GM18508 (cell line): ENCODE measurements at regions not wholly inside any gene's neighbourhood (a gene's known extent, or its start where the extent isn't known, plus 50 kb on each side); places are given as distances from the start of the nearest gene placed in this dataset.
A peak's percentile ranks its signal among the peaks of the same experiment; 100 is the strongest.
"Not testable (repeated sequence)": the region's sequence is repeated elsewhere in the genome, so short reads cannot be mapped to it uniquely, and the experiment has no call there.

Source experiments
- ATAC-seq: cut with Tn5 transposase; IDR thresholded peaks from one replicate; pipeline ENCODE4 v1.9.1; 2021; ENCODE audit warnings: moderate number of reproducible peaks; ENCODE audit not compliant: insufficient read depth, unreplicated experiment

DNA sequence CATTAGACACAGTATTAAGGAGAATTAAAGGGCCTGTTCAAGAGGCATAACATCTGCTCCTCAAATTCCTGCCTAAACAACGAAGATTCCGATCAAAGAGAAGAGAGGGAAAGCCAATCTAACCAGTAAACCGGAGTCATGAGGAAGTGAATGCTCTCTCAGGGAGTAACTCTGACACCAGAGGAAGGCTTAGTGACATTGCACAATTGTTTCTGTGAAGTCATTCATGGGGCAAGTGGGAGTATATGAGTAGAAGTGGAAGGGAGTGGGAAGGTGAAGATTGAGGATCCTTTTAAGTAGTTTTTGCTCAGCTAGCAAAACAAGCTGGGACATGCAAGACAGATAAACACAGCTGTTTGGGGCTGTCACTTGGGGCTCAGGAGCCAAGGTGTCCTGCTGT is 136.4 kb upstream of the FAM174A start:
- not testable (repeated sequence) for ATAC-seq

- ATAC-seq, result not testable (repeated sequence)
Measured at GRCh38 chr5:100379254-100379858, 155.8 kb upstream of the FAM174A start.

GRCh38 chr5:100364757-100365478 is 170.3 kb upstream of the FAM174A start:
- not testable (repeated sequence) for ATAC-seq

GRCh38 chr5:100364343-100364742 is 170.8 kb upstream of the FAM174A start:
- not testable (repeated sequence) for ATAC-seq

DNA sequence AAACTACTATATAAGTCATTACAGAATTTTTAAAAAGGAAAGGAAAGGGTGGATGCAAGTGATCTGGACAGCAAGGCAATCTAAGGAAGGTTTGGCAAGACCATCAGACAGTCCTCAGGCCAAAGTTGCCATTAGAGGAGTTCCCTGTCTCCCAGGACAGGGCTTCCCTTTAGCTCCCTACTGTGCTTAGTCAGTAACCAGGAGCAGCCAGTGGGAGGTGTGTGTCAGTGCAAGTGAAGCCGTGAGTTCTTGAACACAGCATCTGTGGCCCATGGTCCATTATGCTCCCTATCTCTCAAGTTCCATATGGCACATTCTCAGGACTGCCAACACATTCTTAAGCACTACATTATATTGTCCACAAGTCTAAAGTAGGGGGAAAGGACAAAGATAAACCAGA is 175.2 kb upstream of the FAM174A start:
- ATAC-seq, result not testable (repeated sequence)

DNA sequence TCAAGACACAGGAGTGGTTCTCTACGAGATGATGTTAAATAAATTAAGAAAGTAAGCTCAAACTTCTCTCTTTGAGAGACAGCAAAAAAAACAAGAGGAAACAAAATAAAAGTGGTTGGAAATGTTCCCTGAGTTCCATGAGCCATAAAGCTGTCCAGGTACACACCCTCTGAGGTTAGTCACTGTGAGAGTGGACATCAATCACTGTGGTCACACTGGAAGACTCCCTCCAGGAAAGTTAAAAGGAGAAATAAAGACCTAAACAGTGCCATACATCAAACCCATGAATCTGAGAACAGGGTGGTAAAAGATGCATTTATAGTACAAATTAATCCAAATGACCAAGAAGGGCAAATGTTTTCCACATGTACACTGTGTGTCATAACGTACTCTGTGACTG is 188.9 kb upstream of the FAM174A start:
- not testable (repeated sequence) for ATAC-seq

DNA sequence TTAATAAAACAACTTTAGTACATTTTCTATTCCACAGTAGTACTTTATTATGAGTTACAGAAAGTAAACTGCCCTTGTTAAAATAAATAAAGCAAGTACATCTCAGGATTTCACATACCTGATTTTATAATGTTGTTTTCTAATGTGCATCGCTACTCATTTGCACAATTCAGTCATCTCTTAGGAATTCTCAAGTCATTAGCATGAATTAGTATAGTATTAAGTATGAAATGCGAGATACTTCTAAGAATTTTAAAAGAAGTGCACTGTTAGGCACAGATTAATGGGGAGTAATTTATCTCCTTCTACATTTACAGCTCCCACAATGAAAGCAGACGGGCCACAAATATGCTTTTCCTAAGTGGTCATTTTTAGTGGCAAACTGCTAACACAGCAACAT is 193.7 kb upstream of the FAM174A start:
- not testable (repeated sequence) for ATAC-seq

GRCh38 chr5:100322483-100322882 is 212.7 kb upstream of the FAM174A start:
- no peak for ATAC-seq

DNA sequence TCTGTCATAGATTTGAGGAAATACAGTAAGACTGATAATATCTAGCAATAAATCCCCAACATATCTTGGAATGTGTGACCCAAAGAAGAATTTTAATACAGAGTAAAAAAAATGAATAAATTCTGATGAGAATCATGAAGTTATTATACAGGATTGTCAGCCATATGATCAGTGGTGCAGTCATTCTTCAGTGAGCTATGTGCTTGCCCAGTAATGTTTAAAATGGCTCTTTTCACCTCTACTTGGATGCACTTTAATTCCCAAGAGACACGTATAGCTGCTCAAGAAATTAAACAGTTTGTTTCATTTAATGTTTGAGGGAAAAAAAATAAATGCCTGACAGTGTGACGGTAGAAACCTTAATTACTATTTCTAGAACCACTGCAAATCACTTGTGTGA is 215.3 kb upstream of the FAM174A start:
- no peak for ATAC-seq

DNA sequence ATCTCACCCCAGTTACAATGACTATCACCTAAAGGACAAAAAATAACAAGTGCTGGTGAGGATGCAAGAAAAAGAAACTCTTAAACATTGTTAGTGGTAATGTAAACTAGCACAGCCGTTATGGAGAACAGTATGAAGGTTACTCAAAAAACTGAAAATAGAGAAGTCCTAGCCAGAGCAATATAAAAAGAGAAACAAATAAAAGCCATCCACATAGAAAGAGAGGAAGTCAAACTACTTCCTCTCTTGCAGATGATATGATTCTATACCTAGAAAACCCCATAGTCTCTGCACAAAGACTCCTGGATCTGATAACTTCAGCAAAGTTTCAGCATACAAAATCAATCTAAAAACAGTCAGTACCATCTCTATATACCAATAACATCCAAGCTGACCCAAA is 221.5 kb upstream of the FAM174A start:
- ATAC-seq, result no peak

DNA sequence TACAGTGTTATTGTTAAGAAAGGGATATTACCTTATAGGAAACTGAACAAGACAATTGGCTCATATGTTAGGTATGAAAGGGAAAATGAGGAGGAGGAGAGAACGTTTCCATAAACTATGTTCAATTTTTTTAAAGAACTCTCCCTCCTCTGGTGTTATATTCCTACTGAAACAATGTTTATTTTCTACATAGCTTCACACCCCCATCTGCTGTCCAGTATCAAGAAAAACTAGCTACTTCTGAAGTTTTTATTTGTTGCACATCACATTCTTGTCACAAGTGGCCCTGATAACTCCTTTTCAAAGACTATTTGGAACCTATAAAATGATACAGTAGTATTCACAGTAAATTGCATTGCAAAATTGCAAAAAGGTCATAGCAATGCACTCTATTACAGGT is 223.4 kb upstream of the FAM174A start:
- ATAC-seq, result no peak

DNA sequence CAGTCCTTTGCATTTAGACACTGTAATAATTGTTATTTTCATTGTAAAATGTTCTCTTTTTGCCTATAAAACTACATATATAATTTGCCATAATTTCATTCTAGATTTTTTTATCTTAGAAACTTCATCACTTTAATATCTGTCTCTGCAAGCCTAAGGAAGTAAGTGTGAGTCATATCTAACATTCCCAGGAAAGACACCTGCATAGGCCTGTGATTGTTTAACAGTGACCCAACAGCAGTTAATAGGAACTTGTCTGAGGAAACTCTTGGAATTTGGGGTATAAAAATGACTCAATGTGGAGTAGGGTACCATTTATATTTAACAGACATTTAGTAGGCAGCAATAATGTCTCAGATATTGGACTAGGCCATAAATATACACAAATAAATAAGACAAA is 229.2 kb upstream of the FAM174A start:
- no peak for ATAC-seq

GRCh38 chr5:100303216-100303615 is 232.0 kb upstream of the FAM174A start:
- ATAC-seq, result no peak

GRCh38 chr5:100299261-100299660 is 235.9 kb upstream of the FAM174A start:
- no peak for ATAC-seq

DNA sequence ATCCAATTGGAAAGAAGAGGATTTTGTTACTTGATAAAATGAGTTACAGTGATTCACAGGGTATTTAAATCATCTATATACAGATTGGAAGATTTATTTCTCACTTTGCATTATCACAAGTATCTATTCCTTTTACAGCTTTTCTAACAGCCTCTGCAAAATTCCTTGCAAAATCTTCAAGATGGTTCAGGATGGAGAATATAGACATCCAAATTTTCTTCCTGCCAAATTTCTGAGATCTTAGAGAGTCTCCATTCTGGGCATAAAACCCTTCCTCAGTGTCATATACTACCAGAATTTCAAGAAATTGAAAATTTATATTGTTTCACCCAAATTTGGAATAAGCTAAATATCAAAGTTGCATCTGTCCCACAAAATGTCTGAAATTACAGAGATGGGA is 259.1 kb upstream of the FAM174A start:
- no peak for ATAC-seq

- no peak for ATAC-seq
Measured at GRCh38 chr5:100275631-100276030, 259.5 kb upstream of the FAM174A start.

DNA sequence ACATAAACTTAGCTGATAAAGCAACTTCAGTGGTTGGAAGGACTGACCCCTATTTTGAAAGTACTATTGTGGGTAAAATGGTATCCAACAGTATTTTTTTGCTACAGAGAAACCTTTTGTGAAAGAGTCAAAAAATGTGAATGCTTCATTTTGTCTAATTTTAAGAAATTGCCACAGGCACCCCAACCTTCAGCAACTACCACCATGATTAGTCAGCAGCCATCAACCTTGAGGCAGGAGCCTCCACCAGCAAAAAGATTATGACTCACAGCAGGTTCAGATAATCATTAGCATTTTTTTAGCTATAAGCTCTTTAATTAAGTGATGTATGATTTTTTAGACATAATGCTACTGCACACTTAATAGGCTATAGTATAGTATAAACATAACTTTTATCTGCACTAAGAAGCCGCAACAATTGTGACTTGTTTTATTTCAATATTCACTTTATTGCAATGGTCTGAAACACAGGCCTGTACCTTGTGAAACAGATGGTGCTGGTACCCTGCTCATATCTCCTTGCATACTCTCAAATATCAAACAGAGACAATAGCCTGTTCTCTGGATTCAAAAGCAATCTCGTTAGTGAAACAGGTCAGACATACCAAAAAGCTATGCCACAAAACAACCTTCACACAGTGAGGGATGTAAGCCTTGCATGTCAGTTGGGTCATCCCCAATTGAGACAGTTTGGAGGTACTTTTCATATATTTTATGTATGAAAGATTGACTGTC is 261.2 kb upstream of the FAM174A start:
- no peak for ATAC-seq

GRCh38 chr5:100270023-100270771 is 265.0 kb upstream of the FAM174A start:
- ATAC-seq, result peak; percentile 47

GRCh38 chr5:100260968-100261367 is 274.2 kb upstream of the FAM174A start:
- ATAC-seq, result no peak

GRCh38 chr5:100252944-100253343 is 282.2 kb upstream of the FAM174A start:
- no peak for ATAC-seq

- no peak for ATAC-seq
Measured at GRCh38 chr5:100252037-100252436, 283.1 kb upstream of the FAM174A start.
